ENCODE measurements at regions not wholly inside any gene's neighbourhood (a gene's known extent, or its start where the extent isn't known, plus 50 kb on each side); places are given as distances from the start of the nearest gene placed in this dataset.

DNA sequence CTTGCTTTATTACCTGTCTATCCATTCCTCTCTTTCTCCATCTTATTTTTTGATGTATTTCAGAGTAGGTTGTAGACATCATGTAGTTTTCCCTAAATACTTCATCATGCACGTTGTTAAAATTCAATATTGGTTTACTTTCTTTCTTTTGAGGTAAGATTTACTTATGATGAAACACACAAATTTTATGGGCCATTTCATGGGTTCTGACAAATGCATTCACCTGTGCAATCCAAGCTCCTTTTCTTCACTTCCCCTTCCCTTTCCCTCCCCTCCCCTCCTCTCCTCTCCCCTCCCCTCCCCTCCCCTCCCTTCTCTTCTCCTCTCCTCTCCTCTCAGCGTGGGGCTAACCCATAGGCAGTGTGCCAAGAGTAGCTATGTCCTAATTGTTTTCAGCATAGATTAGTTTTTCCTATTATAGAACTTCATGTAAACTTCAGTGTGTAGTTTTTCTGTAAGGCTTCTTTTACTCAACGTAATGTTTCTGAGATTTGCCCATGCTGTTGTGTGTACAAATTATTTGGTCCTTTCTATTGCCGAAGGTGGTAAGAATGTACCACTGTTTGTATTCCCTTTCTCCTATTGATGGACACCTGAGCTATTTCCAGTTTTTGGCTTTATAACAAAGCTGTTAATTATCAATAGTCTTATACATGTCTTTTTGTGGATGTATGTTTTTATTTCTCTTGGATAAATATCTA is 92.9 kb upstream of the CLINT1 start:
- Histone ChIP-seq H3K9ac (ENCODE audit: insufficient read depth, low read length) (no peak overlapping the region), H3K79me2 (ENCODE audit: control insufficient read depth, insufficient read depth, low read length) (no peaks in the 10 kb centered on the region), H3K27ac (ENCODE audit: insufficient read depth, low read length) (no peak overlapping the region), H2AFZ (ENCODE audit: low read length) (no peak overlapping the region), H3K4me2 (ENCODE audit: extremely low read depth, insufficient read depth, low read length) (no peak overlapping the region), H3K4me3 (replicated peaks in 1 of 4; ENCODE audit: control extremely low read depth in 1 of 4, insufficient read depth in 1 of 4, low read depth in 3 of 4, low read length in 4 of 4) (no peak overlapping the region), H3K9me3 (ENCODE audit: control insufficient read depth, insufficient read depth, low read depth, low read length) (no peaks in the 10 kb centered on the region), H4K20me1 (ENCODE audit: control insufficient read depth, extremely low read depth, insufficient read depth, low read length) (no peaks in the 10 kb centered on the region), H3K4me1 (ENCODE audit: control insufficient read depth, extremely low read depth, insufficient read depth, low read length) (no peaks in the 10 kb centered on the region), H3K27me3 (ENCODE audit: control insufficient read depth, insufficient read depth, low read length) (no peaks in the 10 kb centered on the region), H3K36me3 (ENCODE audit: control insufficient read depth, insufficient read depth, low read length) (no peaks in the 10 kb centered on the region)
- DNase-seq (ENCODE audit: low read depth in 2 of 2): peak in 1 of 2 donors; percentile 4
- no peak for TF ChIP-seq EZH2 (IDR thresholded peaks at IDR 0.05; ENCODE audit: low read length, missing control alignments)
- TF ChIP-seq, protein P1, sequence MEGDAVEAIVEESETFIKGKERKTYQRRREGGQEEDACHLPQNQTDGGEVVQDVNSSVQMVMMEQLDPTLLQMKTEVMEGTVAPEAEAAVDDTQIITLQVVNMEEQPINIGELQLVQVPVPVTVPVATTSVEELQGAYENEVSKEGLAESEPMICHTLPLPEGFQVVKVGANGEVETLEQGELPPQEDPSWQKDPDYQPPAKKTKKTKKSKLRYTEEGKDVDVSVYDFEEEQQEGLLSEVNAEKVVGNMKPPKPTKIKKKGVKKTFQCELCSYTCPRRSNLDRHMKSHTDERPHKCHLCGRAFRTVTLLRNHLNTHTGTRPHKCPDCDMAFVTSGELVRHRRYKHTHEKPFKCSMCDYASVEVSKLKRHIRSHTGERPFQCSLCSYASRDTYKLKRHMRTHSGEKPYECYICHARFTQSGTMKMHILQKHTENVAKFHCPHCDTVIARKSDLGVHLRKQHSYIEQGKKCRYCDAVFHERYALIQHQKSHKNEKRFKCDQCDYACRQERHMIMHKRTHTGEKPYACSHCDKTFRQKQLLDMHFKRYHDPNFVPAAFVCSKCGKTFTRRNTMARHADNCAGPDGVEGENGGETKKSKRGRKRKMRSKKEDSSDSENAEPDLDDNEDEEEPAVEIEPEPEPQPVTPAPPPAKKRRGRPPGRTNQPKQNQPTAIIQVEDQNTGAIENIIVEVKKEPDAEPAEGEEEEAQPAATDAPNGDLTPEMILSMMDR (conservative IDR thresholded peaks at IDR 0.05 in 1 of 2, IDR thresholded peaks at IDR 0.05 in 1 of 2; ENCODE audit: low read depth in 1 of 2, low read length in 2 of 2): no peak

DNA sequence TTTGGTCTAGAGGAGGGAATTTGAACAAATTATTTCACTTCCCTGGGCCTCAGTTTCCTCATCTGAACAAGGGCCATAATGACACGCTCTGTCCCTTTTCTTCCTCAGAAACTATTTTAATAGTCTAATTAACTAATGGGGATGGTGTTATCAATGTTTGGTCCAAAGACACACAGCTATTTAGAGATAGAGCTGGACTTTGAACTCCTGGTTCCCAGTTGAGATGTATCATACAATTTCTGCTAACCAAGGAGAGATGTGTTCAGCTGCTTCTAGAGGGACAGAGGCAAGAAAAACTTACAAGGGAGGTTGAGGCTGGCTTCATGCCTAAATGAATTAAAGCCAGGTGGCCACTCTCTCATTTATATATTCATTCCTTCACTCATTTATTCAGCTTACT is 90.6 kb upstream of the CLINT1 start:
- TF ChIP-seq EZH2 (IDR thresholded peaks at IDR 0.05; ENCODE audit: low read length, missing control alignments): no peak
- TF ChIP-seq, protein P1 (conservative IDR thresholded peaks at IDR 0.05 in 1 of 2, IDR thresholded peaks at IDR 0.05 in 1 of 2; ENCODE audit: low read depth in 1 of 2, low read length in 2 of 2): no peak
- H3K9ac ChIP-seq (ENCODE audit: insufficient read depth, low read length): no peak overlapping the region
- H3K27me3 ChIP-seq (ENCODE audit: control insufficient read depth, insufficient read depth, low read length): no peaks in the 10 kb centered on the region
- H3K27ac ChIP-seq (ENCODE audit: insufficient read depth, low read length): no peak overlapping the region
- no peaks in the 10 kb centered on the region for H3K4me1 ChIP-seq (ENCODE audit: control insufficient read depth, extremely low read depth, insufficient read depth, low read length)
- no peaks in the 10 kb centered on the region for H4K20me1 ChIP-seq (ENCODE audit: control insufficient read depth, extremely low read depth, insufficient read depth, low read length)
- H3K9me3 ChIP-seq (ENCODE audit: control insufficient read depth, insufficient read depth, low read depth, low read length): no peaks in the 10 kb centered on the region
- H3K36me3 ChIP-seq (ENCODE audit: control insufficient read depth, insufficient read depth, low read length): no peaks in the 10 kb centered on the region
- no peak overlapping the region for H2AFZ ChIP-seq (ENCODE audit: low read length)
- no peak overlapping the region for H3K4me2 ChIP-seq (ENCODE audit: extremely low read depth, insufficient read depth, low read length)
- no peak overlapping the region for H3K4me3 ChIP-seq (replicated peaks in 1 of 4; ENCODE audit: control extremely low read depth in 1 of 4, insufficient read depth in 1 of 4, low read depth in 3 of 4, low read length in 4 of 4)
- no peaks in the 10 kb centered on the region for H3K79me2 ChIP-seq (ENCODE audit: control insufficient read depth, insufficient read depth, low read length)
- no peak for DNase-seq (ENCODE audit: low read depth in 2 of 2)

DNA sequence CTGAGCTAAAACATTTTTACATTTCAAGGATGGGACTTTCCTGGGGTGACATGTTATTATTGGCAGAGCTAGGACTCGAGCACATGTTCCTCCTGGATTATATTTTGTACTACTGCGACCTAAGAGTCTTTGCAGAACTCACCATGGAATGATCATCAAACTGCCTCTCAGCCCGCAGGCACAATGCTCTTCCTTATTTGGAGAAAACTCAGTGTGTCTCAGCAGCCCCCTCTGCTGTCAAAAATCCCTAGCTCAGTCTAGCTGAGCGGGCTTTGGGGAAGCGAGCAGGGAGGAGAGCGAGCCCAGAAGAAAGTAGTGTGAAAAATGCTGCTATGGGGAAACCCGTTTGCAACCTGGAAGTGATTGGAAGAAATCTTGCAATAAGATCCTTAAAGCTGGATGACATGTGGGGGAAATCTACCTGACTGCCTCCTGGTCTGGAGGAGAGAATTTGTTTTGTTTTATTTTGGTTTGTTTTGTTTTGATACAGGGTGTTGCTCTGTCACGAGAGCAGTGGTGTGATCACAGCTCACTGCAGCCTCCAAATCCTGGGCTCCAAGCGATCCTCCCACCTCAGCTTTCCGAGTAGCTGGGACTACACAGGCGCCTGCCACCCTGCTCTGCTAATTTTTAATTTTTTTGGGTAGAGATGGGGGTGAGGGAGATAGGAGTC is 89.9 kb upstream of the CLINT1 start:
- H2AFZ ChIP-seq (ENCODE audit: low read length): peak overlapping the region; percentile 87
- no peaks in the 10 kb centered on the region for H3K79me2 ChIP-seq (ENCODE audit: control insufficient read depth, insufficient read depth, low read length)
- no peaks in the 10 kb centered on the region for H3K9me3 ChIP-seq (ENCODE audit: control insufficient read depth, insufficient read depth, low read depth, low read length)
- H3K27me3 ChIP-seq (ENCODE audit: control insufficient read depth, insufficient read depth, low read length): no peaks in the 10 kb centered on the region
- H3K9ac ChIP-seq (ENCODE audit: insufficient read depth, low read length): no peak overlapping the region
- H3K4me2 ChIP-seq (ENCODE audit: extremely low read depth, insufficient read depth, low read length): peak overlapping the region; percentile 45
- no peaks in the 10 kb centered on the region for H3K4me1 ChIP-seq (ENCODE audit: control insufficient read depth, extremely low read depth, insufficient read depth, low read length)
- H4K20me1 ChIP-seq (ENCODE audit: control insufficient read depth, extremely low read depth, insufficient read depth, low read length): no peaks in the 10 kb centered on the region
- H3K27ac ChIP-seq (ENCODE audit: insufficient read depth, low read length): no peak overlapping the region
- DNase-seq (ENCODE audit: low read depth in 2 of 2): peak; percentile 90 to 93
- no peaks in the 10 kb centered on the region for H3K36me3 ChIP-seq (ENCODE audit: control insufficient read depth, insufficient read depth, low read length)
- H3K4me3 ChIP-seq (replicated peaks in 1 of 4; ENCODE audit: control extremely low read depth in 1 of 4, insufficient read depth in 1 of 4, low read depth in 3 of 4, low read length in 4 of 4): peak overlapping the region in 2 of 4 experiments; percentile 30 to 44
- TF ChIP-seq, protein P1 (conservative IDR thresholded peaks at IDR 0.05 in 1 of 2, IDR thresholded peaks at IDR 0.05 in 1 of 2; ENCODE audit: low read depth in 1 of 2, low read length in 2 of 2): peak; percentile 83 to 86
- TF ChIP-seq EZH2 (IDR thresholded peaks at IDR 0.05; ENCODE audit: low read length, missing control alignments): no peak
